T-cell (primary cell): ENCODE measurements at regions not wholly inside any gene's neighbourhood (a gene's known extent, or its start where the extent isn't known, plus 50 kb on each side); places are given as distances from the start of the nearest gene placed in this dataset.
"Not testable (repeated sequence)": the region's sequence is repeated elsewhere in the genome, so short reads cannot be mapped to it uniquely, and the experiment has no call there.

Experiments
- ATAC-seq, 4 experiments: fragments of 200-7000 bp in 3 of 4; fragments of 150-1000 bp in 1 of 4; cut with Tn5 transposase; replicated peaks in 1 of 4; 1 replicate in 3 of 4; 2 replicates in 1 of 4; pipeline ENCODE4 v1.10.0; 2021; ENCODE audit warnings: moderate library complexity in 3 of 4, mild to moderate bottlenecking in 2 of 4, moderate number of reproducible peaks in 1 of 4
- CTCF ChIA-PET, 2 donors: fragments of 300-600 bp; sonication (Branson Sonifier 250); formaldehyde crosslinking; loops; one replicate each; lab custom pipeline; 2022; ENCODE audit warnings: antibody characterized with exemption in 2 of 2; lab: Charles Lee
- POLR2A ChIA-PET, 2 donors: fragments of 300-600 bp; sonication (Branson Sonifier 250); formaldehyde crosslinking; loops; one replicate each; lab custom pipeline; 2022; ENCODE audit warnings: antibody characterized with exemption in 2 of 2; lab: Charles Lee
- DNase-seq, 35 experiments: peaks; one replicate each; pipeline versions ENCODE4 v3.0.0 to v3.0.0-alpha.2; 2013 to 2023
- H3K27ac ChIP-seq: one replicate; pipeline ENCODE4 v1.5.1; 2013; ENCODE audit warnings: low read length
- H3K27me3 ChIP-seq, 2 experiments: replicated peaks in 1 of 2; 1 replicate in 1 of 2; 2 replicates in 1 of 2; pipeline versions ENCODE4 v1.6.1 to v1.7.0; 2013; ENCODE audit warnings: low read length in 1 of 2, mixed read lengths in 1 of 2; ENCODE audit not compliant: control insufficient read depth in 2 of 2, insufficient read depth in 2 of 2; ENCODE audit errors: extremely low read depth in 1 of 2
- H3K36me3 ChIP-seq, 2 donors: 1 replicate in 1 of 2; 2 replicates in 1 of 2; pipeline versions ENCODE4 v1.6.1 to v1.7.0; 2013; ENCODE audit warnings: low read length in 1 of 2; ENCODE audit not compliant: control insufficient read depth in 2 of 2, insufficient read depth in 1 of 2; ENCODE audit errors: extremely low read depth in 1 of 2
- H3K4me1 ChIP-seq, 2 experiments: 1 replicate in 1 of 2; 2 replicates in 1 of 2; pipeline versions ENCODE4 v1.6.1 to v1.7.0; 2013; ENCODE audit warnings: low read length in 2 of 2, mixed read lengths in 1 of 2; ENCODE audit not compliant: insufficient read depth in 2 of 2, control insufficient read depth in 1 of 2; ENCODE audit errors: extremely low read depth in 1 of 2
- H3K4me3 ChIP-seq, 2 donors: 1 replicate in 1 of 2; 2 replicates in 1 of 2; pipeline versions ENCODE4 v1.5.1 to v1.7.0; 2013; ENCODE audit warnings: mild to moderate bottlenecking in 2 of 2, low read length in 1 of 2, moderate library complexity in 1 of 2; ENCODE audit not compliant: control insufficient read depth in 1 of 2; ENCODE audit errors: extremely low read depth in 1 of 2
- H3K9me3 ChIP-seq: 2 replicates; pipeline ENCODE4 v1.7.0; 2013
- H3K27ac Mint-ChIP-seq, 2 donors: one replicate each; pipeline ENCODE4 v1.8.0; 2020 to 2021; ENCODE audit warnings: mild to moderate bottlenecking in 2 of 2, mixed read lengths in 2 of 2
- H3K27me3 Mint-ChIP-seq, 2 donors: one replicate each; pipeline ENCODE4 v1.8.0; 2021 to 2022; ENCODE audit warnings: mixed read lengths in 2 of 2
- H3K36me3 Mint-ChIP-seq: one replicate; pipeline ENCODE4 v1.8.0; 2021; ENCODE audit warnings: mixed read lengths
- H3K4me1 Mint-ChIP-seq, 3 donors: one replicate each; pipeline ENCODE4 v1.8.0; 2020 to 2022; ENCODE audit warnings: mixed read lengths in 3 of 3, mild to moderate bottlenecking in 1 of 3
- H3K4me3 Mint-ChIP-seq, 3 donors: one replicate each; pipeline ENCODE4 v1.8.0; 2020 to 2022; ENCODE audit warnings: mild to moderate bottlenecking in 3 of 3, mixed read lengths in 3 of 3, moderate library complexity in 3 of 3
- H3K9me3 Mint-ChIP-seq, 3 donors: one replicate each; pipeline ENCODE4 v1.8.0; 2020 to 2022; ENCODE audit warnings: mixed read lengths in 3 of 3
- WGBS: methylation state at CpG from one replicate; pipeline ENCODE4 v1.1.5; 2013; ENCODE audit warnings: missing lambda C conversion rate; ENCODE audit not compliant: insufficient coverage; 5-methylcytosine and 5-hydroxymethylcytosine counted together

GRCh38 chr4:163700383-163700782 lies 205.9 kb downstream of the TMA16 start:
- H3K27me3 Mint-ChIP-seq = peaks cover 5 to 16% of the 10 kb centered on the region in 2 donors
- H3K27me3 ChIP-seq, H3K36me3 ChIP-seq, H3K27ac Mint-ChIP-seq, POLR2A ChIA-PET, H3K4me3 ChIP-seq, H3K4me1 ChIP-seq, H3K9me3 ChIP-seq, DNase-seq, H3K4me1 Mint-ChIP-seq, H3K4me3 Mint-ChIP-seq, ATAC-seq, H3K9me3 Mint-ChIP-seq, H3K27ac ChIP-seq, H3K36me3 Mint-ChIP-seq: not testable (repeated sequence)
- no CpG with 5 or more reads among the region's 4 CpGs for WGBS
- CTCF ChIA-PET = interaction anchor here in 1 of 2 donors (0.6 to 0.8 kb wide), 2 partner anchors 52 to 76 kb away, joined by 3 read pairs; no protein-coding TSS in a partner anchor

GRCh38 chr4:163701916-163702315 lies 207.4 kb downstream of the TMA16 start:
- no peaks in the 10 kb centered on the region for H3K9me3 ChIP-seq
- Mint-ChIP-seq H3K36me3 (no peaks in the 10 kb centered on the region), H3K27me3 (peaks cover 5 to 14% of the 10 kb centered on the region in 2 donors), H3K4me3 (no peak overlapping the region), H3K9me3 (no peaks in the 10 kb centered on the region), H3K4me1 (no peaks in the 10 kb centered on the region), H3K27ac (no peak overlapping the region)
- no peak overlapping the region for H3K4me3 ChIP-seq
- WGBS = 100% methylated on average over 1 of the region's 5 CpGs
- ChIA-PET POLR2A (no interaction called here), CTCF (interaction anchor here in 1 of 2 donors (0.5 kb wide), 1 partner anchor 15 kb away, joined by 3 read pairs; no protein-coding TSS in a partner anchor)
- no peak for DNase-seq
- H3K27me3 ChIP-seq = no peaks in the 10 kb centered on the region
- ATAC-seq = no peak
- H3K36me3 ChIP-seq = no peaks in the 10 kb centered on the region
- no peaks in the 10 kb centered on the region for H3K4me1 ChIP-seq
- H3K27ac ChIP-seq = no peak overlapping the region

- Mint-ChIP-seq H3K9me3 (no peaks in the 10 kb centered on the region), H3K27me3 (peaks cover 5 to 13% of the 10 kb centered on the region in 2 donors), H3K4me3 (no peak overlapping the region), H3K4me1 (no peaks in the 10 kb centered on the region), H3K27ac (no peak overlapping the region), H3K36me3 (no peaks in the 10 kb centered on the region)
- Histone ChIP-seq H3K4me1 (no peaks in the 10 kb centered on the region), H3K9me3 (no peaks in the 10 kb centered on the region), H3K27ac (no peak overlapping the region), H3K4me3 (no peak overlapping the region), H3K27me3 (no peaks in the 10 kb centered on the region), H3K36me3 (no peaks in the 10 kb centered on the region)
- no CpG with 5 or more reads among the region's 4 CpGs for WGBS
- DNase-seq = no peak
- CTCF ChIA-PET = no interaction called here
- POLR2A ChIA-PET = no interaction called here
- no peak for ATAC-seq
These were observed 208.2 kb downstream of the TMA16 start for GRCh38 chr4:163702736-163703135.

GRCh38 chr4:163703251-163703650 lies 208.8 kb downstream of the TMA16 start:
- Histone ChIP-seq H3K27ac (no peak overlapping the region), H3K9me3 (no peaks in the 10 kb centered on the region), H3K27me3 (no peaks in the 10 kb centered on the region), H3K4me1 (no peaks in the 10 kb centered on the region), H3K36me3 (no peaks in the 10 kb centered on the region), H3K4me3 (no peak overlapping the region)
- no peak for ATAC-seq
- no peaks in the 10 kb centered on the region for H3K9me3 Mint-ChIP-seq
- POLR2A ChIA-PET = interaction anchor here in 1 of 2 donors (0.6 kb wide), 2 partner anchors 542 to 635 kb away, joined by 3 to 7 read pairs; no protein-coding TSS in a partner anchor
- no peaks in the 10 kb centered on the region for H3K4me1 Mint-ChIP-seq
- H3K4me3 Mint-ChIP-seq = no peak overlapping the region
- H3K27me3 Mint-ChIP-seq = peaks cover 5 to 13% of the 10 kb centered on the region in 2 donors
- no peak overlapping the region for H3K27ac Mint-ChIP-seq
- no peaks in the 10 kb centered on the region for H3K36me3 Mint-ChIP-seq
- CTCF ChIA-PET = no interaction called here
- no CpG with 5 or more reads among the region's 1 CpG for WGBS
- no peak for DNase-seq

GRCh38 chr4:163707873-163708272 lies 213.4 kb downstream of the TMA16 start:
- no peak for ATAC-seq
- Histone ChIP-seq H3K4me3 (no peak overlapping the region), H3K4me1 (no peaks in the 10 kb centered on the region), H3K27ac (no peak overlapping the region), H3K36me3 (no peaks in the 10 kb centered on the region), H3K9me3 (no peaks in the 10 kb centered on the region), H3K27me3 (no peaks in the 10 kb centered on the region)
- Mint-ChIP-seq H3K36me3 (no peaks in the 10 kb centered on the region), H3K9me3 (no peaks in the 10 kb centered on the region), H3K4me3 (no peak overlapping the region), H3K4me1 (no peaks in the 10 kb centered on the region), H3K27ac (no peak overlapping the region), H3K27me3 (peaks cover 3 to 4% of the 10 kb centered on the region in 2 donors)
- ChIA-PET CTCF (no interaction called here), POLR2A (interaction anchor here in 1 of 2 donors (0.6 kb wide), 1 partner anchor 1021 kb away, joined by 4 read pairs; no protein-coding TSS in a partner anchor)
- DNase-seq = no peak

GRCh38 chr4:163709601-163710000 lies 215.1 kb downstream of the TMA16 start:
- Mint-ChIP-seq H3K27me3 (no peaks in the 10 kb centered on the region), H3K27ac (no peak overlapping the region), H3K36me3 (no peaks in the 10 kb centered on the region)

GRCh38 chr4:163710158-163710557 lies 215.7 kb downstream of the TMA16 start:
- CTCF ChIA-PET = interaction anchor here in 1 of 2 donors (0.6 kb wide), 1 partner anchor 34 kb away, joined by 3 read pairs; no protein-coding TSS in a partner anchor
- Histone ChIP-seq H3K36me3 (no peaks in the 10 kb centered on the region), H3K4me3 (no peak overlapping the region), H3K9me3 (no peaks in the 10 kb centered on the region), H3K27ac (no peak overlapping the region), H3K4me1 (no peaks in the 10 kb centered on the region), H3K27me3 (no peaks in the 10 kb centered on the region)
- no peaks in the 10 kb centered on the region for H3K9me3 Mint-ChIP-seq
- no peak overlapping the region for H3K4me3 Mint-ChIP-seq
- DNase-seq (no peak), ATAC-seq (no peak)
- POLR2A ChIA-PET = no interaction called here
- H3K27ac Mint-ChIP-seq = no peak overlapping the region
- H3K27me3 Mint-ChIP-seq = no peaks in the 10 kb centered on the region
- no peaks in the 10 kb centered on the region for H3K4me1 Mint-ChIP-seq
- no peaks in the 10 kb centered on the region for H3K36me3 Mint-ChIP-seq
- no CpG with 5 or more reads among the region's 2 CpGs for WGBS

More at GRCh38 chr4:163709601-163710000, 215.1 kb downstream of the TMA16 start:
- H3K4me3 Mint-ChIP-seq = no peak overlapping the region
- Histone ChIP-seq H3K27me3 (no peaks in the 10 kb centered on the region), H3K27ac (no peak overlapping the region), H3K36me3 (no peaks in the 10 kb centered on the region), H3K4me3 (no peak overlapping the region), H3K9me3 (no peaks in the 10 kb centered on the region), H3K4me1 (no peaks in the 10 kb centered on the region)
- ATAC-seq (no peak), DNase-seq (no peak)
- CTCF ChIA-PET = no interaction called here
- no peaks in the 10 kb centered on the region for H3K4me1 Mint-ChIP-seq
- no peaks in the 10 kb centered on the region for H3K9me3 Mint-ChIP-seq
- POLR2A ChIA-PET = no interaction called here
- no CpG with 5 or more reads among the region's 1 CpG for WGBS
